Esophagus squamous epithelium (tissue), 5 donors: ENCODE measurements at regions not wholly inside any gene's neighbourhood (a gene's known extent, or its start where the extent isn't known, plus 50 kb on each side); places are given as distances from the start of the nearest gene placed in this dataset.

ENCODE experiments used
- DNase-seq: peaks from one replicate; lab custom pipeline; 2025; lab: John Stamatoyannopoulos, UW
- H3K27ac ChIP-seq, 4 donors: fragments of 200-600 bp; sonication (generic); one replicate each; pipeline ENCODE4 v1.5.1; 2016 to 2019; ENCODE audit warnings: mild to moderate bottlenecking in 1 of 4
- H3K27me3 ChIP-seq, 4 donors: fragments of 200-600 bp; sonication (generic); 1 replicate in 3 of 4; 2 replicates in 1 of 4; pipeline versions ENCODE4 v1.5.1 to v1.6.0; 2017 to 2021; ENCODE audit warnings: antibody characterized with exemption in 1 of 4
- H3K36me3 ChIP-seq, 3 donors: fragments of 200-600 bp; sonication (generic); one replicate each; pipeline ENCODE4 v1.5.1; 2016 to 2019
- H3K4me1 ChIP-seq, 3 donors: fragments of 200-600 bp; sonication (generic); one replicate each; pipeline ENCODE4 v1.5.1; 2017 to 2019
- H3K4me3 ChIP-seq, 4 donors: fragments of 200-600 bp; sonication (generic); 1 replicate in 3 of 4; 2 replicates in 1 of 4; pipeline ENCODE4 v1.5.1; 2016 to 2019; ENCODE audit warnings: mild to moderate bottlenecking in 2 of 4, moderate library complexity in 1 of 4
- H3K9me3 ChIP-seq, 3 donors: fragments of 200-600 bp; sonication (generic); one replicate each; pipeline ENCODE4 v1.5.1; 2016 to 2019
- POLR2A ChIP-seq, 4 donors: fragments of 450-650 bp; IDR thresholded peaks; one replicate each; pipeline ENCODE4 v1.6.1; 2017; ENCODE audit warnings: antibody characterized with exemption in 4 of 4, mild to moderate bottlenecking in 4 of 4, moderate library complexity in 3 of 4
- WGBS, 2 donors: methylation state at CpG; one replicate each; pipeline ENCODE4 v1.1.5; 2018; 5-methylcytosine and 5-hydroxymethylcytosine counted together
- intact Hi-C: fragments of 100-400 bp; cut with DNase I; formaldehyde crosslinking; loops from one replicate; pipeline ENCODE4 v1.15.0; 2022
- TF ChIP-seq, protein P1 (sequence below), 6 experiments: fragments of 450-650 bp in 4 of 6; fragments of 200-600 bp in 2 of 6; sonication (generic) in 2 of 6; IDR thresholded peaks; one replicate each; pipeline ENCODE4 v1.5.1; 2016 to 2019; ENCODE audit warnings: antibody characterized with exemption in 6 of 6, mild to moderate bottlenecking in 4 of 6, moderate library complexity in 4 of 6
- donor health status: DM: yes; HTN: yes; CAD: no.

DNA sequence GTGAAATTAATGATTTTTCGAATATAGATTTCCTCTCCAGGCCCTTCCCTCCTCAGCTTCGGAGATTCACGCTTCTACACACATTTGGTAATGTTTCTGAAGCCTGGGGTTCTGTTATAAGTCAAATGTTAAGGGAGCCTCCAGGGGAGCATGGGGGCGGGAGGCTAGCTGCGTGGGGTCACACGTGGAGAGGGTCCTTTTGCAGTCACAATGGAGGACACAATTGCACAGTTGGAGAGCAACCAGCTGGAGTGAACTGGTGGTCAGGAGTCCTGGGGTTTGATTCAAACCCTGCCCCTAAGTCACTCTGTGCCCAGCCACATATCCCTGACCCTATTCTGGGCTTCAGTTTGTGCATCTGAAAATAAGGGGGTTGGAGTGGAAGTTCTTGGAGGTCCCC, 481.4 kb downstream of the CDK5RAP2 start:
- Histone ChIP-seq H3K9me3 (no peaks in the 10 kb centered on the region), H3K27me3 (no peaks in the 10 kb centered on the region), H3K4me3 (no peak overlapping the region), H3K27ac (no peak overlapping the region), H3K4me1 (no peaks in the 10 kb centered on the region), H3K36me3 (no peaks in the 10 kb centered on the region)
- no peak for DNase-seq
- TF ChIP-seq, protein P1, sequence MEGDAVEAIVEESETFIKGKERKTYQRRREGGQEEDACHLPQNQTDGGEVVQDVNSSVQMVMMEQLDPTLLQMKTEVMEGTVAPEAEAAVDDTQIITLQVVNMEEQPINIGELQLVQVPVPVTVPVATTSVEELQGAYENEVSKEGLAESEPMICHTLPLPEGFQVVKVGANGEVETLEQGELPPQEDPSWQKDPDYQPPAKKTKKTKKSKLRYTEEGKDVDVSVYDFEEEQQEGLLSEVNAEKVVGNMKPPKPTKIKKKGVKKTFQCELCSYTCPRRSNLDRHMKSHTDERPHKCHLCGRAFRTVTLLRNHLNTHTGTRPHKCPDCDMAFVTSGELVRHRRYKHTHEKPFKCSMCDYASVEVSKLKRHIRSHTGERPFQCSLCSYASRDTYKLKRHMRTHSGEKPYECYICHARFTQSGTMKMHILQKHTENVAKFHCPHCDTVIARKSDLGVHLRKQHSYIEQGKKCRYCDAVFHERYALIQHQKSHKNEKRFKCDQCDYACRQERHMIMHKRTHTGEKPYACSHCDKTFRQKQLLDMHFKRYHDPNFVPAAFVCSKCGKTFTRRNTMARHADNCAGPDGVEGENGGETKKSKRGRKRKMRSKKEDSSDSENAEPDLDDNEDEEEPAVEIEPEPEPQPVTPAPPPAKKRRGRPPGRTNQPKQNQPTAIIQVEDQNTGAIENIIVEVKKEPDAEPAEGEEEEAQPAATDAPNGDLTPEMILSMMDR (IDR thresholded peaks at IDR 0.05) = no peak
- TF ChIP-seq POLR2A (IDR thresholded peaks at IDR 0.05) = no peak
- 35 to 58% methylated on average over 5 to 6 of the region's 6 CpGs for WGBS, 2 donors
- intact Hi-C loops = no loop called here

DNA sequence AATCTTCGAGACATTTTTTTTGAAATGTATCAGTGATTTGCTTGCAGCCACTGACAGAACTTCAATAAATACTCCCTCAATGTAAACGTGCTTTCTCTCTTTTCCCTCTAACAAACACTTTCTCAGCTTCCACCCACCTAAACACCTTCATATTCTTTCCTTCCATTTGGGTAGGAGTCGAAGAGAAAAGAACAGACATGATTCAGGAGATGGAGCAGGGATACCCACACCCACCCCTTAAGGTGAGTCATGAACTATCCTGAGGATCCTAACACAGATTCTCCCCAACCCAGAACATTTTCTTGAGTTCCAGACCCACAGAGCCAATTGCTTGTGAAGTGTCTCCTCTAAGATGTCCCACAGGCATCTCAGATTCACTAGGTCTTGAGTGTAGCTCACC, 488.8 kb downstream of the CDK5RAP2 start:
- Histone ChIP-seq H3K27me3 (no peaks in the 10 kb centered on the region), H3K4me1 (no peaks in the 10 kb centered on the region), H3K9me3 (peaks cover 0 to under 1% (median 0%) of the 10 kb centered on the region in 3 donors), H3K27ac (no peak overlapping the region), H3K36me3 (no peaks in the 10 kb centered on the region), H3K4me3 (no peak overlapping the region)
- 21 to 60% methylated on average over 3 of the region's 3 CpGs for WGBS, 2 donors
- intact Hi-C loops = no loop called here
- TF ChIP-seq, protein P1 (IDR thresholded peaks at IDR 0.05) = no peak
- TF ChIP-seq POLR2A (IDR thresholded peaks at IDR 0.05) = no peak
- DNase-seq = no peak

DNA sequence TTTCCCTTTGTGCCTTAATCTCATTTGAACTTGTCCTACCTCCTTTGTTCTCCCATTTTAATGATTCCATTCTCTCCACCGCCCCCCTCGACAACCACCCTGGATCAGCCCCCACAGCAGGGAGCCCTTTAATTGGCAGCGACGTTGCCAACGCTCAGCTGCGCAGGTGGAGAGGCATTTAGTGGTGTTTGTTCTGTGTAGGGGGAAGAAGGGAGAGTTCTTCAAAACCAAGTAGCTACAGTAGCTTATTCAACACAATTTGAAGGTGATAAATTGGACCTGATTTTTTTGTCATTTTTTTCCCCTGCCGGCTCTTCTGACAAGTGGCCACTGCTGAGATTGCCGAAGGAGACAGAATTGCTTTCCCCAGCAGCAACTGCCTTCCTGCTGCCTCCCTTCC, 499.1 kb downstream of the CDK5RAP2 start:
- WGBS, 2 donors = 25 to 38% methylated on average over 4 to 6 of the region's 8 CpGs
- Histone ChIP-seq H3K4me1 (no peaks in the 10 kb centered on the region), H3K36me3 (no peaks in the 10 kb centered on the region), H3K4me3 (no peak overlapping the region), H3K27me3 (peaks cover 0 to 3% (median 0%) of the 10 kb centered on the region in 4 donors), H3K27ac (no peak overlapping the region), H3K9me3 (peaks cover 0 to 18% (median 0%) of the 10 kb centered on the region in 3 donors)
- DNase-seq = no peak
- no peak for TF ChIP-seq POLR2A (IDR thresholded peaks at IDR 0.05)
- TF ChIP-seq, protein P1 (IDR thresholded peaks at IDR 0.05) = no peak
- intact Hi-C loops = no loop called here

DNA sequence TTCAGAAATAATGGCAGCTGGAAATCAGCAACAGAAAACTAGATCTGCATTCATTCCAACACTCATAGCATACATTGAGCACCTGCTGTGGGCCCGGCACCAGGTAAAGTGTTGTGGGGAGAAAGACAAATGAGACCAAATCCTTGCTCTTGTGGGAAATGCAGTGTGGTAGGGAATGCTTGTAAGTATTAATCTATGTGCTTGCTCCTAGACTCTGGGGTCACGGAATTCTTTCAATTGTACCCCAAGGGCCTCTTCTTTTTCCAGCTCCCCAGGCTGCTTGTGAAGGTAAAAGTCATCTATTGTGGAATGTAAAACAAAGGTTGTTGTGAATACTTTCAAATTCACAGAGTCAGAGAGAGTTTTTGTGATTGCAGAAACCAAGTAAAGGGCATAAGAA, 501.9 kb downstream of the CDK5RAP2 start:
- Histone ChIP-seq H3K27me3 (peaks cover 0 to 3% (median 0%) of the 10 kb centered on the region in 4 donors), H3K4me3 (no peak overlapping the region), H3K4me1 (no peaks in the 10 kb centered on the region), H3K9me3 (no peaks in the 10 kb centered on the region), H3K36me3 (no peaks in the 10 kb centered on the region), H3K27ac (no peak overlapping the region)
- WGBS, 2 donors = 74 to 81% methylated on average over 2 of the region's 2 CpGs
- TF ChIP-seq, protein P1 (IDR thresholded peaks at IDR 0.05) = no peak
- TF ChIP-seq POLR2A (IDR thresholded peaks at IDR 0.05) = no peak
- intact Hi-C loops = no loop called here
- no peak for DNase-seq

DNA sequence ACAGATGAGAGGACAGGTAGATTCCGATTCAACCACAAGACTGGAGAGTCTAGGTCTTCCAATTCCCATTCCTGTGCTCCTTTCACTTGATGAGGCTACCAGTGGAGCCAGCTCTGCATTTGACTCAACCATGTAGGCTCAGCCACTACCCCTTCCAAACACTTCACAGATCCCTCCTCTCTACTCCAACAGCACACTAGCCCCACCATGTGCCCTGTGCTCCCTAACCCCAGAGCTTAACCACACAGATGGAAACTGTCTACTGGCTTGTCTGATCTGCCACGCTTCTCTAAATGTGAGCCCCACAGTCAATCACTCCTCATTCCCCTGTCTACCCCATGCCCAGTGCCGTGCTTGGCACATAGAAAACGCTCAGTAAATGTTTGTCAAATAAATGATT, 508.2 kb downstream of the CDK5RAP2 start:
- Histone ChIP-seq H3K27ac (no peak overlapping the region), H3K9me3 (no peaks in the 10 kb centered on the region), H3K27me3 (no peaks in the 10 kb centered on the region), H3K36me3 (no peaks in the 10 kb centered on the region), H3K4me3 (no peak overlapping the region), H3K4me1 (peaks cover 0 to 1% (median 0%) of the 10 kb centered on the region in 3 donors)
- intact Hi-C loops = no loop called here
- WGBS, 2 donors = 63 to 76% methylated on average over 4 of the region's 4 CpGs
- TF ChIP-seq, protein P1 (IDR thresholded peaks at IDR 0.05) = no peak
- no peak for TF ChIP-seq POLR2A (IDR thresholded peaks at IDR 0.05)
- DNase-seq = no peak
